GM18873 (cell line): ENCODE measurements at regions not wholly inside any gene's neighbourhood (a gene's known extent, or its start where the extent isn't known, plus 50 kb on each side); places are given as distances from the start of the nearest gene placed in this dataset.

ENCODE experiments used
- ATAC-seq: cut with Tn5 transposase; IDR thresholded peaks from one replicate; pipeline ENCODE4 v1.9.1; 2021; ENCODE audit warnings: mild to moderate bottlenecking, moderate library complexity, moderate number of reproducible peaks; ENCODE audit not compliant: unreplicated experiment, low FRiP score

- ATAC-seq = no peak
Measured at GRCh38 chr5:128870373-128870772, 94.9 kb upstream of the SLC27A6 start.

GRCh38 chr5:128870923-128871322 lies 94.4 kb upstream of the SLC27A6 start:
- no peak for ATAC-seq

DNA sequence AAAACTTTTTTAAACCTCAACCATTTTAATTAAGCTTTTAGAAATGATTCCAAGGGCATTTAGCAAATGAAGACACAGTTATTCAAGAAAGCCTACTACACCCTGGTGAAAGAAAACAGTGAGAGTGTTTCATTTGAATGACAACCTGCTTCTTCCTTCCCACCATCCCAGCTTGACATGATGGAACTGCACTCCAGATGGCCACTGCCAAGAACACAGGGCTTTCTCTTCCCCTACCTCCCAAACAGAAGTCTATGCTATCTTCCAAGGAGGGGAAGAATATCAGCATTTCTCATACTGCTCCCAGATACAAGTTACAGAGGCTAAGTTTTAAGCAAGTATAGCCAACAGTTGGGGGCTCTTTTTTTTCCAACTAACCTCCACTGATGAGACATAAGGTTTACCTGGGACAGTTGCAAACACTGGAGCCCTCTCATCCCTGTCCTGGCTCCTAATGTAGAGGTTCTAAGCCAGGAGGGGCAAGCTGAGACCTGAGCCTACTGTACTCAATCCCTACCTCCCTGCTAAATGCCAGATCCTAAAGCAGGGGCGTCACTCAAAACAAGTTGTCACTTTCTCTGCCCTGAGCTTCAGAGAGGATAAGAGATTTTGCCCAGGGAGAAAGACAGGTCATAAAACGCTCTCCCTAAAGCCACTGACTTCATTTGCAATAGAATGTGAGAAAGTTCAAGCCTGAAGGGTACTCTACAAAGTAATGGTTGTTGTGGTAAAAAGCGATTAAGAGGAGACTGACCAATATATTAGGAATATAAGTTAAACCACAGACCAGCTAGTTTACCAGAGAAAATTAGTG lies 88.5 kb upstream of the SLC27A6 start:
- ATAC-seq = no peak

DNA sequence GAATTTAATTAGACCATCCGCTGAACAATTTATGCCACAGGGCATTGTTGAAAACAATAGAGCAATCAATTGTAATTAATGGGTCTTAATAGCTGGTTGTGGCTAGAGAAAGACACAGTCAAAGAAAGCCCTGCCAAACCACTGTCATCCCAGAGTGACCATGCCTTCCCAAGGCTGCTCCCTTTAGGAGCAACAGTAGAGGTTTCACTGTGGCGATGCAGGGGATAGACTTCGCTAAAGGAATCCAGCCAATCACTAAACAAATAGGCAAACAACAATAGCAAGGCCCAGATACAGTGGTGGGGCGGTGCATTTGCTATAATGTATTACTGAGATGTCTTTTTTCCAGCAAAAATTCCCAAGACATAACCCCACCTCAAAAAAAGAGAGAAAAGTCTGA lies 87.8 kb upstream of the SLC27A6 start:
- ATAC-seq = no peak

DNA sequence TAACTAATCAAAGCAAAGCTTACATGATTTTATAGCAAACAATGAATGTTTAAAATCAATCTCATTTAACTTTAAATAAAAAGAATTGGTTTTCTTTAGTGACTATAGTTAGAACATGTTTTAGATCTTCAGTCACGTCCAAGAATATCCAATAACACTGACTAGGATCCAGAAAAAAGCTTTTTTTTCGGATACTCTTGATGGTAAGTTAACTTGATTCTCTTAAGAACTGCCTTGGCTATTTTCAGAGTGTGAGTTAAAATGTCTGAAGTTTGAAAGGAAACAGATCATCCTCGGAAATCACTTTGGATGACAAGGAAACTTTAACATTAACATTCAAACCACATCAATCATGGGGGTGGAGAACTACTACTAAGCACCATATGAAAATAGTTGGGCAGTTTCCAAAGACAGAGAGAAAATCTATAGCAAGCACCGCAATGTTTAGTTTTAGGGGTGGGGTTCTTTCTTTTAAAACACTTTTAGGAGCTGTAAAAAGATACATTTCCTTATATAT lies 83.7 kb upstream of the SLC27A6 start:
- ATAC-seq = no peak

GRCh38 chr5:128885649-128886255 lies 79.5 kb upstream of the SLC27A6 start:
- ATAC-seq = no peak

GRCh38 chr5:128895122-128895521 lies 70.2 kb upstream of the SLC27A6 start:
- ATAC-seq = no peak

GRCh38 chr5:128896675-128897074 lies 68.6 kb upstream of the SLC27A6 start:
- no peak for ATAC-seq

- ATAC-seq = no peak
Measured at GRCh38 chr5:128903550-128903949, 61.7 kb upstream of the SLC27A6 start.

DNA sequence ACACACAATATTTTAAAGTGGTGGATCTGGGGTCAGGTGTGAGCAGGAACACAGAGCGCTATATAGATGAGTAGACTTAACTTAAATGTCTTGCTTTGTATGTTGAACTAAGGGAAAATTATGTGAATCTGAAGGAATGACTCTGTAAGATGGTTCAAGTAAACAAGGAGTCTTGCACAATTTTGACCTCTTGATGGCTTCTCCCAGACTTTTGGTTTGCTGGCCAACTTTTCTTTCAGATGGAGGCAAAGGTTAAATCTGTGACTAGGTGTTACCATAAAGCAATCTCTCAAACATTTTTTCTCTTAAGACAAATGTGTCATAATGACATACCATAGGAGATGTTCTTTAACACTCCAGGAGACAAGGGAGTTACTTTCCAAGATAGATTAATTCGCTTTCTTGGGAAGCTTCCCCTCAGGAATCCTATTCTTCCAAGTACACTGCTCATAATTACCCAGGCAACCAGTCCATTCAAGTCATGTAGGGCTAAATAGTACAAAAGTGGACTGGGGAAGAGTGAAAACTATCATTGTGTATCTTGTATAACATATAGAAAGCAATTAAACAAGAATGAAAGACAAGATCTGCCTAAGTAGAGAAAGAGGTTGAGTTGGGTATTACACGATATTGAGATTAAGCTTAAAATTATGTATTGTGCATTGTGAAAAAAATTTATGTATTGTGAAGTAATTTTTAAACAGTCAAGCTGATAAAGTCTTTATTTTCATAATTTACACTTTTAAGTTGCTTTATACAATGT lies 60.3 kb upstream of the SLC27A6 start:
- ATAC-seq = no peak

- peak; percentile 81 for ATAC-seq
Measured at GRCh38 chr5:128905568-128906110, 59.6 kb upstream of the SLC27A6 start.

DNA sequence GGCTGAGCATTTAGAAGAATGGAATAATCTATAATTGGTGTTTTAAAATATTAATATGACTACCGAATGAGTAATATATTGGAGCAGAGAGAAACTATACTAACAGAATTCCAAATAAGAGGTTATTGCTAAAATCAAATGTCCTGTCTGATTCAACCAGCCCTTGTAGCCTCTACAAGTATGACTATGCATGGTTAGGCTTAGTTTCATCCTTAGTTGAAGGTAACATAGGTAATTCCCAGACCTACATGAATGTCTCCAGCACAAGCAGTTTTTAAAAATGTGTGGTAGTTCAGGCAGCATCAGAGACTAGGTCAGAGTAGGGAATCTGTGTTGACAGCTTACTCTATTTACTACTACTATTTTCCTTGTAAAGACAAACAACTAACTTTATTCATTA lies 51.7 kb upstream of the SLC27A6 start:
- peak; percentile 91 for ATAC-seq
